Neural crest cell (in vitro differentiated cells): ENCODE measurements at regions not wholly inside any gene's neighbourhood (a gene's known extent, or its start where the extent isn't known, plus 50 kb on each side); places are given as distances from the start of the nearest gene placed in this dataset.

Experiments used
- DNase-seq: peaks from one replicate; pipeline ENCODE4 v3.0.0; 2021; ENCODE audit warnings: low read depth, mixed read lengths, low spot score
- H3K27ac Mint-ChIP-seq: one replicate; pipeline ENCODE4 v1.8.0; 2021; ENCODE audit warnings: mild to moderate bottlenecking, mixed read lengths; ENCODE audit not compliant: unreplicated experiment
- H3K27me3 Mint-ChIP-seq: 2 replicates; pipeline ENCODE4 v1.8.0; 2021; ENCODE audit warnings: low read depth, mild to moderate bottlenecking, mixed read lengths
- H3K36me3 Mint-ChIP-seq: 2 replicates; pipeline ENCODE4 v1.8.0; 2021; ENCODE audit warnings: low read depth, mild to moderate bottlenecking, mixed read lengths
- H3K4me1 Mint-ChIP-seq: 2 replicates; pipeline ENCODE4 v1.8.0; 2021; ENCODE audit warnings: mixed read lengths
- H3K4me3 Mint-ChIP-seq: one replicate; pipeline ENCODE4 v1.8.0; 2021; ENCODE audit warnings: mild to moderate bottlenecking, mixed read lengths
- H3K9me3 Mint-ChIP-seq: 2 replicates; pipeline ENCODE4 v1.8.0; 2021; ENCODE audit warnings: mixed read lengths
- TF ChIP-seq, protein P1 (sequence below): fragments of 200-600 bp; sonication (generic); conservative IDR thresholded peaks from 2 replicates; pipeline ENCODE4 v1.5.0; 2021; ENCODE audit warnings: antibody characterized with exemption, mild to moderate bottlenecking

- no peak overlapping the region for H3K27ac Mint-ChIP-seq
Measured at GRCh38 chr7:125747966-125748365, 818.3 kb upstream of the POT1 start.

GRCh38 chr7:125746510-125746909 is 816.9 kb upstream of the POT1 start:
- DNase-seq: no peak
- Mint-ChIP-seq H3K27ac (no peak overlapping the region), H3K4me3 (no peak overlapping the region), H3K4me1 (peaks cover 3% of the 10 kb centered on the region), H3K9me3 (no peaks in the 10 kb centered on the region), H3K27me3 (no peaks in the 10 kb centered on the region), H3K36me3 (no peaks in the 10 kb centered on the region)
- TF ChIP-seq, protein P1, sequence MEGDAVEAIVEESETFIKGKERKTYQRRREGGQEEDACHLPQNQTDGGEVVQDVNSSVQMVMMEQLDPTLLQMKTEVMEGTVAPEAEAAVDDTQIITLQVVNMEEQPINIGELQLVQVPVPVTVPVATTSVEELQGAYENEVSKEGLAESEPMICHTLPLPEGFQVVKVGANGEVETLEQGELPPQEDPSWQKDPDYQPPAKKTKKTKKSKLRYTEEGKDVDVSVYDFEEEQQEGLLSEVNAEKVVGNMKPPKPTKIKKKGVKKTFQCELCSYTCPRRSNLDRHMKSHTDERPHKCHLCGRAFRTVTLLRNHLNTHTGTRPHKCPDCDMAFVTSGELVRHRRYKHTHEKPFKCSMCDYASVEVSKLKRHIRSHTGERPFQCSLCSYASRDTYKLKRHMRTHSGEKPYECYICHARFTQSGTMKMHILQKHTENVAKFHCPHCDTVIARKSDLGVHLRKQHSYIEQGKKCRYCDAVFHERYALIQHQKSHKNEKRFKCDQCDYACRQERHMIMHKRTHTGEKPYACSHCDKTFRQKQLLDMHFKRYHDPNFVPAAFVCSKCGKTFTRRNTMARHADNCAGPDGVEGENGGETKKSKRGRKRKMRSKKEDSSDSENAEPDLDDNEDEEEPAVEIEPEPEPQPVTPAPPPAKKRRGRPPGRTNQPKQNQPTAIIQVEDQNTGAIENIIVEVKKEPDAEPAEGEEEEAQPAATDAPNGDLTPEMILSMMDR: no peak

More at GRCh38 chr7:125747966-125748365, 818.3 kb upstream of the POT1 start:
- Mint-ChIP-seq H3K36me3 (no peaks in the 10 kb centered on the region), H3K4me3 (no peak overlapping the region), H3K9me3 (no peaks in the 10 kb centered on the region), H3K4me1 (peaks cover 3% of the 10 kb centered on the region), H3K27me3 (no peaks in the 10 kb centered on the region)
- no peak for DNase-seq
- TF ChIP-seq, protein P1: no peak

DNA sequence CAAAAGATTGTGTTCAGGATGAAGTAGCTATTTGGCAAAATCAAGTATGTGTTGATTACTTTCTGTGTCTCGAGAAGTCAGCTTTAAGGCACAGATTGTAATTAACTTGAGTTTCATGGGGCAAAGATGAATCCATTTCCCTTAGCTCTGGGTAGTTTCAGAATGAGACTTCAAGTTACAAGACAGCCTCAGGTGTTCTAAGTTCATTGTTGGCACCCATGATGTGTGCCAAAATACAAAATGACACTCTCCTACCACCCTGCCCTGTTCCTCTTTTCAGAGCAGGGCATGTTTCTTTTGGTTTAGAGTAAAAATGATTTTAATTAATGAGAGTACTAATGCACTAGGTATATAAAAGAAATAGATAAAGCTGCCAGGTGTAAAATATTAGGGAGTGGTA is 797.6 kb upstream of the POT1 start:
- Mint-ChIP-seq H3K9me3 (no peaks in the 10 kb centered on the region), H3K4me1 (no peaks in the 10 kb centered on the region), H3K27me3 (no peaks in the 10 kb centered on the region), H3K27ac (no peak overlapping the region), H3K4me3 (no peak overlapping the region), H3K36me3 (no peaks in the 10 kb centered on the region)
- no peak for DNase-seq
- TF ChIP-seq, protein P1: no peak

DNA sequence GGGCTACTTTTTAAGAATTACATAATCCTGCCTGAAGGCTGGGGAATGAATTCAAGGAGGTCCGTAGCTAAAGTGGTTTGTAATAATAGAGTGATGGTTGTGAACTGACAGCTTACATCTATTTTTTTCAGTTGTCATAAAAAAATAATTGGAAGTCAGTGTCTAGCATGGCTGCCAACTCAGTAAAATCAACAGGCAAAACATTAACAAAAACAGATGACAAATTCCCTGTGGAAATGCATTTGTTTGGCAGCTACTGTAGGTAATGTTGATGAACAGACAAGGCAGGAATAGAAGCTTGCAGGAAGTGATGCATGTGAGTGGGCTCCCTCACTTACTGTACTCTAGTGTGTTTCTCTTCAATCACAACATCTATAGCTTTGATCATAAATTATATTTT is 766.0 kb upstream of the POT1 start:
- no peak for DNase-seq
- TF ChIP-seq, protein P1: no peak
- Mint-ChIP-seq H3K4me1 (no peaks in the 10 kb centered on the region), H3K36me3 (no peaks in the 10 kb centered on the region), H3K27me3 (no peaks in the 10 kb centered on the region), H3K27ac (no peak overlapping the region), H3K4me3 (no peak overlapping the region), H3K9me3 (no peaks in the 10 kb centered on the region)

- TF ChIP-seq, protein P1: no peak
- Mint-ChIP-seq H3K27me3 (no peaks in the 10 kb centered on the region), H3K9me3 (no peaks in the 10 kb centered on the region), H3K4me1 (no peaks in the 10 kb centered on the region), H3K36me3 (no peaks in the 10 kb centered on the region), H3K27ac (no peak overlapping the region), H3K4me3 (no peak overlapping the region)
- no peak for DNase-seq
Measured at GRCh38 chr7:125683156-125683555, 753.5 kb upstream of the POT1 start.

DNA sequence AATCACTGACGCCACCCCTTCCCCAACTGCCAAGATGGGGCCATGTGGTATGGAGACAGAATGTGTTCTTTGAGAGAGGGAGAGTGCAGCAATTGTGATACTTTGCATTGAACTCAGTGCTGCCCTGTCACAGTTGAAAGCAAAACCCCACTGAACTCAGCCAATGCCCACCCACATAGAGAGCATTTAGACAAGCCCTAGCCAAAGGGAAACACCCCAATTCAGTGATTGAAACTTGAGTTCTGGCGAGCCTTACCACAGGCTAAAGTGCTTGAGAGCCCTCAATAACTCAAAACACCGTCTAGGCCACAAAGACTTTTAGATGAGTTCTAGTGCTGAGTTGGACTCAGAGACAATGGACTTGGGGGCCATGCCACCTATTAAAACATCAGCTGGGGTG is 751.9 kb upstream of the POT1 start:
- DNase-seq: no peak
- Mint-ChIP-seq H3K36me3 (no peaks in the 10 kb centered on the region), H3K4me3 (no peak overlapping the region), H3K4me1 (no peaks in the 10 kb centered on the region), H3K27ac (no peak overlapping the region), H3K27me3 (no peaks in the 10 kb centered on the region), H3K9me3 (no peaks in the 10 kb centered on the region)
- TF ChIP-seq, protein P1: no peak
